GM21381 (cell line): ENCODE measurements at regions not wholly inside any gene's neighbourhood (a gene's known extent, or its start where the extent isn't known, plus 50 kb on each side); places are given as distances from the start of the nearest gene placed in this dataset.
"Not testable (repeated sequence)": the region's sequence is repeated elsewhere in the genome, so short reads cannot be mapped to it uniquely, and the experiment has no call there.

Experiments used
- ATAC-seq: cut with Tn5 transposase; IDR thresholded peaks from one replicate; pipeline ENCODE4 v1.9.1; 2021; ENCODE audit warnings: mild to moderate bottlenecking, moderate library complexity; ENCODE audit not compliant: unreplicated experiment

- ATAC-seq, result no peak
Measured at GRCh38 chr9:102405218-102405867, 589.8 kb upstream of the CYLC2 start.

GRCh38 chr9:102403514-102403913, 591.6 kb upstream of the CYLC2 start:
- ATAC-seq, result no peak

- no peak for ATAC-seq
Measured at GRCh38 chr9:102398205-102398604, 596.9 kb upstream of the CYLC2 start.

- ATAC-seq, result not testable (repeated sequence)
Measured at GRCh38 chr9:102385620-102386019, 609.5 kb upstream of the CYLC2 start.

- no peak for ATAC-seq
Measured at GRCh38 chr9:102362470-102363132, 624.2 kb upstream of the GRIN3A start.

DNA sequence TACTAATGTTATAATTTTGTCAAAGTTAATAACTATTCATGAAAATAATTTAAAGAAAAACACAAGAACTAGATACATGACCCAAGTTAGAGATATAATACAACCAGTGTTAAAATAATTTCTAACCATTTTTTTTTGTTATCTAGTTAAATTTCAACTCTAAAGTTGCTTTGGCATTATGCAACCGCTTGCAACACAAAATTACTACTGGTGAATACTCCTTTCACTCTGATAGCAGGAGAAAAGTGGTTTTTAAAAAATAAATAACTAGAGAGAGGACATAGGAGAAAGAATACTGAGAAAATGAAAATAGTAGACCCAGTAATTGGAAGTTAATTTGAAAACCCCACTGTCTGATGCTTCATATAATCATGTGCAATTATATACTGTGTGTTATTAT, 622.4 kb upstream of the GRIN3A start:
- ATAC-seq, result no peak

- no peak for ATAC-seq
Measured at GRCh38 chr9:102355982-102356381, 617.5 kb upstream of the GRIN3A start.

- ATAC-seq, result no peak
Measured at GRCh38 chr9:102354041-102354440, 615.6 kb upstream of the GRIN3A start.

DNA sequence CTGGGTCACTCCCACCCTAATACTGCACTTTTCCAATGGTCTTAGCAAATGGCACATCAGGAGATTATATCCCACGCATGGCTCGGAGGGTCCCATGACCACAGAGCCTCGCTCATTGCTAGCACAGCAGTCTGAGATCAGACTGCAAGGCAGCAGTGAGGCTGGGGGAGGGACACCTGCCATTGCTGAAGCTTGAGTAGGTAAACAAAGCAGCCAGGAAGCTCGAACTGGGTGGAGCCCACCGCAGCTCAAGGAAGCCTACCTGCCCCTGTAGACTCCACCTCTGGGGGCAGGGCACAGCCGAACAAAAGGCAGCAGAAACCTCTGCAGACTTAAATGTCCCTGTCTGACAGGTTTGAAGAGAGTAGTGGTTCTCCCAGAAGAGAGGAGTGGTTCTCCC, 599.0 kb upstream of the GRIN3A start:
- ATAC-seq, result not testable (repeated sequence)

DNA sequence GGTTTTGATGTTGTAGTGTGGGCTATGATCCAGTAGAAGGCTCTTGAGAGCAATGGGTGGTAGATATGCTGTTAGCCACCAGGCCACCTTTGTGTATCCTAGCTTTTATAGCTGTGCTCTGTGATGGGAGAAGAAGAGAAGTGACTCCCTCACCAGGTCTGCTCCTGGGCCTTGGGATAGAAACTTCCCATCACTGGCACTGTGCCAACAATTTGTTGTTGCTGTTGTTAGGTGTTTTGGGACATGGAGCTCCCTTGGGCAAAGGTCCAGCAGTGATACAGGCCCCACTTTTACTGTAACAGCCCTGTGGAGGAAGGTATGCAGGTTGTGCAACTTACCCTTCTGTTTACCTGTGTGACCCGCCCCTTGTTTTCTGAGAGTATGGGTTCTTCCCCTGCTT, 570.9 kb upstream of the GRIN3A start:
- ATAC-seq, result no peak

- ATAC-seq, result no peak
Measured at GRCh38 chr9:102295188-102295587, 556.7 kb upstream of the GRIN3A start.

- ATAC-seq, result no peak
Measured at GRCh38 chr9:102273952-102274351, 535.5 kb upstream of the GRIN3A start.

DNA sequence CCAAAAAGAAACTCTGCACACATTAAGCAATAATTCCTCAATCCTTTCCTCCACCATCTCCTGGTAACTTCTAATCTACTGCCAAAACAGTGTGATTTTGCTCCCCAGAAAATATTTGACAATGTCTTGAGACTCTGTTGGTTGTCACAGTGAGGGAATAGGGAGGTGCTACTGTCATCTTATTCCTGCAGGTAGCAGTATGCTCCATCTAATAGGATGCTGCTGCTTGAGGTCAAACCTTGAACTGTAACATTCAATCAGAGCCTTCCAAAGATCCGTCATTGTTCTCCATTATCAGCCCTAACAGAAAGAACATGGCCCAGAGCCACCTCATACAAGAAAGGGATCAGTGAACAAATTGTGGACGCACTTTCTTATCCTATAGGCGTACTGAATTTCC, 514.7 kb upstream of the GRIN3A start:
- no peak for ATAC-seq

DNA sequence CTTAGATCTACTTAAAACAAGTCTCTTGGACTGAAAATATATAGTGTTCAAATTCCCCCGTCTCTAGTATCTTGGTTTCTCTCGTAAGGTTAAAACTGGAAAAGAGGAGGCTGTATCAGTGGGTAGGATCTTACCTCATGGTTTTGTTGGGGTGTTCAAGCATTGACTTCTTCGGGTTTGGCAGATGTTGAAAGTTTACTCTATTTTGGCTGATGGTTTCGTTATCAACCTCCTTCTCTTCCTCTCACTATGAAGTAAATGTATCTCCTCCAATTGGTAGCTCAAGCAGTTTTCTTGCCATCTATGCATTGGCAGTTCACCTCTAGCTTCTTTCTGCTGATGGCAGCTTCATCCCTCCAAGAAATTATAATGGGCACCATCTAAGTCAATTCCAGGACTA, 506.5 kb upstream of the GRIN3A start:
- ATAC-seq, result no peak

DNA sequence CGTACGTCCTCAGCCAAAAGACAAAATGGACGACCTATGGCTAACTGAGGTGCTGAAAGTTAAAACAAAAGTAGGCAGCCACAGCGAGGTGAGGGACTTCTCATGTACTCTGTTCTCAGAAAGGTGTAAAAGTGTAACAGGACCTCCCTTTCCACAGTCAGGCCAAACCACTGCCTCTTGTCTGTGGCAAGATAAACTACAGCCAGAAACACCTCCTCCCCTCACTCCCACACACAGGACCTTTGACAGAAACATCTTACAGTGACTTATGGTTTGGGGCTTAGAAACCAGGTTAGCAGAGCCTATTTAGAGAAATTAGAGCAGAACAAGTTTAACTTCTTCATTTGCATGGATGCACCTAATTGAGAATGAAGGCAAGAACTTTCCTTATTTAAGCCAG, 499.1 kb upstream of the GRIN3A start:
- ATAC-seq, result no peak

DNA sequence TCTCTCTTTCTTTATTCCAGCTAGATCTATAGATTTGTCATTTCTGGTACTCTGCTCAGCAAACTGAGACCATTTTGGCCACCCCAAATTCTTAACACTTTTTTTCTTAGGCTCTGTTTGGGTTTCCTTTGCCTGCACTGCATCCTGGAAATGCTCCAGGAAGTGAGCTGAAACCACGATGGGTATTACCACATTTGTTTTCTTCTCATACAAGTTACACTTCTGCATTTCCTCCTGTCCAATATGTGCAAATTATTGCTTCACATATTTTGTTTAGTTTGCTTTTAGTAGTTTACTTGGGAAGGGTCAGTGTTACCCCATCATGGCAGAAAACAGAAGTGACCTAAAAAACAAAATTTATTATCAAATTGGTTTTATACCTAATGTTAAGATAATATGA, 498.6 kb upstream of the GRIN3A start:
- no peak for ATAC-seq

DNA sequence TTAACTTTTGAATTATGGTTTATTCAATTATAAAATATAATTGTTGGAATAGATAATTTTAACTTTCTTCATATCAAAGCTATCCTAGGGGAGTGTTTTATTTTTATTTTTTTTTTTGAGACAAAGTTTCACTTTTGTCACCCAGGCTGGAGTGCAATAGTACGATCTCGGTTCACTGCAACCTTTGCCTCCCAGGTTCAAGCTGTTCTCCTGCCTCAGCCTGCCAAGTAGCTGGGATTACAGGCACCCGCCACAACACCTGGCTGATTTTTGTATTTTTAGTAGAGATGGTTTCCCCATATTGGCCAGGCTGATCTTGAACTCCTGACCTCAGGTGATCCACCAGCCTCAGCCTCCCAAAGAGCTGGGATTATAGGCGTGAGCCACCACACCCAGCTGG, 489.0 kb upstream of the GRIN3A start:
- ATAC-seq, result not testable (repeated sequence)

DNA sequence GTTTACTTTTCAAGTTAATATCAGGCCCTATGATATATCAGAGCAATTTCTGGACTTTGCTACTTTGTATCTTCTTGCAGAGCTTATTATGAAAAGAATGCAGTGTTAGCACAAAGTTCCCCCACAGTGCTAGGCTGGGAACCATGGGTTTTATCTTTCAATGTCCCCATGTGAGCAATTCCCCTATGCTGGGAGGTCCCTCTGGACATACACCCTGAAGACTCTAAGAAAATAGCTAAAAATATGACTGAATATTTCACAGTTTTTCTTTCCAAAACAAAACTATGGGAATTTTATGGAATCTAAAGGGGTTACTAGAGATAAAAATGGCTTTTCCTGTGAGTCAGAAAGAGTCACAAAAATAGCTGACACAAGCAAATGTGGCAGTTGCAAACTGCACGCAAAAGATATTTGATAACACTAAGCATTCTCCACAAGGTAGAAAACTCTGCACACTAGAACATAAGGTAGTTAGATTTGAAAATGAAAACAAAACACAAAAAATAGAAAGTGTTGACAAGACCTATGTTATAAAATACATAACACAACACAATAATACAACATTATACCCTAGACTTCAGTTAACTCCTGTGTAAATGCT, 487.5 kb upstream of the GRIN3A start:
- no peak for ATAC-seq

- not testable (repeated sequence) for ATAC-seq
Measured at GRCh38 chr9:102223320-102224136, 485.1 kb upstream of the GRIN3A start.

DNA sequence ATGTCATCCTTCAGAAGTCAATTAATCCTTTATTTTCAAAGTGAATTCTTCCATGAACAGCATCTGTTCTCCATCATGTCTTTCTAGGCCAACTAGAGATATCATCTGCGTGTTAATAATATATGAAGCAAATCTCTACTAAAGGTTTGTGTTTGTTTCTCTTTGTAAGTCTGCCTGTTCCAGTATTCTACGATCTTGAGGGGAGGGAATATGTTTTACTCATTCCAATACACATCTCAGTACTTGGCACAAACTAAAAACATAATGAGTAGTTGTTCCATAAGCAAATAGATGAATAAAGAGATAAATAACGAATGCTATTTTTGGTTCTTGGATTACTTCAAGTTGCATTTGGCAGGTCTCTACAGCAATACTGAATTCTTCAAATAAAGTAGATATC, 470.7 kb upstream of the GRIN3A start:
- ATAC-seq, result no peak

DNA sequence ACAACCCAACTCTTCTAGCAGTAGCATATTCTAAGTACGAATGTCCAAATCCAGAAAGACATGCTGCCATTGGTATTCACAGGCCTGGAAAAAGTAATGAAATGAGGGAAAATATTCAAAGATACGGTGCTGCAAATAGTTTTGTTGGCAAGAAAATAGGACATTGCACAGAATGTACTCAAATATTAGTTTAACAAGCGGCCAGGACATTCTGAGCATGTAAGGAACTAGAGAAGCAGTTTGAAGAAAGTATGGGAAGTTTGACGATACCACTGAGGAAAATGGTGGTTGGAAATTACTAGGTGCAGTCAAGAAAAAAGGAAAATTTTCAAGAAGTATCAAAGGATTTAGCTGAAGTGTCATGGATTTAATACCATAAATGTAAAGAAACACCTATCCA, 468.0 kb upstream of the GRIN3A start:
- ATAC-seq, result no peak

- ATAC-seq, result no peak
Measured at GRCh38 chr9:102205251-102205650, 466.8 kb upstream of the GRIN3A start.
